GM19240 (cell line): ENCODE measurements at regions not wholly inside any gene's neighbourhood (a gene's known extent, or its start where the extent isn't known, plus 50 kb on each side); places are given as distances from the start of the nearest gene placed in this dataset.

Source experiments
- DNase-seq: peaks from one replicate; pipeline ENCODE4 v3.0.0; 2011; ENCODE audit warnings: low spot score; ENCODE audit not compliant: insufficient read length

DNA sequence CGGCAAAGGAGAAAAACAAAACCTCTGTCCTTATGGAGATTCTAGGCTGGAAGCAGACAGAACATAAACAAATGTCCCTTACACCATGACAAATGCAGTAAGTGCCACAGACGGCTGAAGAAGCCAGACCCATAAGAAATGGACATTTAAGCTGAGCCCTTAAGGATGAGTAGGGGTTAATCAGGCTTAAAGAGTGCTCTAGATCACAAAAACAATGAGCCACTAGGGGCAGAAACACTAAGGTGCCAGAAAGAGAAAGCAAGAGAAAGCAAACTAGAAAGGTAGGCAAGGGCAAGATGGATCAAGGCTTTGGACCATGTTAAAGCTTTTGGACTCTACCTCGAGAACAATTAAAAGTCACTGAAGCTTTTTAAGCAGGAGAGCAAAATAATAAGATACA lies 326.9 kb upstream of the WWC1 start:
- no peak for DNase-seq

DNA sequence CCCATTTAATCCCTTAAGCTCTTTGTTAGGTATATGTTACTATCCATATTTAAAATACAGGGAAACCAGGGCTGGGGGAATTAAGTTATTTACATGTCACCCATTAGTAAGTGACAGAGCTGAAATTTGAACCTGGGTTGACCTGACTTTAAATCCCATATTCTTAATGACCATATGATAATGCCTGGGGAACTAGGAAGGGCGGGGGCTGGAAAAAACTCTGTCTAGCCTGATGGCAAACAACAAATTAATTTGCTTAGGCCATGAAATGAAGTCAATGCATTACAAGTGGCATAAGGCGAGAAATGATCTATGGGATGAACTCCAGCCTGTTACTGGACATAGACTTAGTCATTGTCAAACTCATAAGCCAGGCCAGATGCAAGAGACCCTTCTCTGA lies 325.7 kb upstream of the WWC1 start:
- DNase-seq, result no peak

- DNase-seq, result no peak
Observed at GRCh38 chr5:167966979-167967378, 324.5 kb upstream of the WWC1 start.

DNA sequence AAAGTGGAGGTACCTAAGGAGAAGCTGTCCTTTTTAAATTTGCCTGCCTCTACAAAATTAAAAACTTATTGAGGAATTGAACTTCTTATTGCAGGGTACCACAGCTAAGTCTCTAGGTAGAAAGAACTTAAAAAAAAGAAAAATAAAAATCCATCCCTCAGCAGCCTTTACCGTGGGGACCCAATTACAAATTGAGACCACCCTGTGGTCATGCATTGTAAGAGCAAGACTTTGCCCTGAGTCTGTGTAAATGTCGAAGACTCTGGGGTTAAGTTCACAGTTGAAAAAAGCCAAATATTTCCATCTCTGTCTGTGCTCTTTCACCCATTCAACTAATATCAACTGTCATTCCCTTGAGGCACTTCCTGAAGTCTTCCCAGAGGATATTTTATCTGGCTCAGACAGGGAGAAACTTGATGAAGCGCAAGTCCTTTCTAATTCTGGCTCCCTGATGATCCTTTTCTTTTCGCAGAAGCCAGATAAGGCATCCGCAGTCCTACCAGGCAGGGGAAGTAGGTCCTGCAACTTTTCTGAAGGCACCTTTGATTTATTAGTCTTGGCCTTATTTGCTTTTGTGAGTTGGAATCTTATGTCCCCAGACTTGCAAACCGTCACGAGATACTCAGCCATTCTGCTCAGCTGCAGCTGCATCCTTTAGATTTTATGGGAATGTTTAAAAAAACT lies 323.8 kb upstream of the WWC1 start:
- no peak for DNase-seq

DNA sequence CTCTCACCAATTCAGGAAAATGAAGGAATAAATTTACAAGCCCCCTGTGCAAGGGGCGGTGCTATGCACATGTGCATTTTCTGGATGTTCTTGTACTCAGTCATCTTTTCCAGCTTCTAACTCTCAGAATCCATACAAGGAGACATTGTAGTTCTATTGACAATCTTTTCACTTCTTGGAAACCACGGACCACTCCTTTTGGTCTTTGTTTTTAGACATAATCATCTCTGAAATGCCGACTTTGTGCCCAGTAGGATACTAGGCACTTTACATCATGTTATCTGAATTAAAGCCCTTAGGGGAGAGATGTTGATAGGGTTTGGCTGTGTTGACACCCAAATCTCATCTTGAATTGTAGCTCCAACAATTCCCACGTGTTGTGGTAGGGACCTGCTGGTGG lies 322.6 kb upstream of the WWC1 start:
- DNase-seq, result no peak

DNA sequence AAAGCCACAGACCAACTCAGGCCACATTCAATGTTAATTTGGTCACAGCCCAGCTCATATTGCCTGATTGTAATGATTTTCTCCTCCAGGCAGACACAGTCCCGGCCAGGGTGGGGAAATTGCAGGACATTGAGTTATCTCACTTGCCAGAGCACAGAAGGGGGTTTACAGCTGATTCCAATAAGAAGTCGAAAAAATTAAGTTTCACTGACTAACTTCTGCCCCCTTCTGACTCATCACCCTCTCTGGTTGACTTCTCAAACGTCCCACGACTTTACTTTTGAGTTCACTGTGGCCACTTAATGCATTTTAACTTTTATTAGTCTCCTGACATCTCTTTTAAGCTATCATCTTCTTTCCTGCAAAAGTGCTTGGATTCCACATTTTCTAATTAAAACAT lies 321.4 kb upstream of the WWC1 start:
- no peak for DNase-seq

GRCh38 chr5:167971706-167972105 lies 319.7 kb upstream of the WWC1 start:
- no peak for DNase-seq

GRCh38 chr5:167973126-167973525 lies 318.3 kb upstream of the WWC1 start:
- DNase-seq, result no peak

- DNase-seq, result no peak
Observed at GRCh38 chr5:167984951-167985350, 306.5 kb upstream of the WWC1 start.

DNA sequence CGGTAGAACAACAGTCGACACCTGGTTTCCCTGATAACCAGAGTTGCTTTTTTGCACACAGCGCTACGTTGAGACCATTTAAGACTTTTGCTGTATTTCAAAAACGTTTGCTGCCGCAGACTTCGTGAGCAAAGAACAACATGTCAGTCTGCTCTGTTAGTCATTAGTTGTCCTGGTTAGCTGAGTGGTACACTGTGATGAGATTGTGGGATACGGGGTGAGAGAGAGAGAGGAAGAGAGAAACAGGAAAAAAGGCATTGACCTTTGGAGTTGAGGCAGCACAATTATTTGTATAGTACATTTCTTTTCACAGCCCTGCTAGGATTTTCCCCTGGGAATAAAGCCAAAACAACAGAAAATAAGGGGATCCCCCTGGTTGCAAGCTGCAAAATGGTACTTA lies 306.1 kb upstream of the WWC1 start:
- DNase-seq, result no peak

DNA sequence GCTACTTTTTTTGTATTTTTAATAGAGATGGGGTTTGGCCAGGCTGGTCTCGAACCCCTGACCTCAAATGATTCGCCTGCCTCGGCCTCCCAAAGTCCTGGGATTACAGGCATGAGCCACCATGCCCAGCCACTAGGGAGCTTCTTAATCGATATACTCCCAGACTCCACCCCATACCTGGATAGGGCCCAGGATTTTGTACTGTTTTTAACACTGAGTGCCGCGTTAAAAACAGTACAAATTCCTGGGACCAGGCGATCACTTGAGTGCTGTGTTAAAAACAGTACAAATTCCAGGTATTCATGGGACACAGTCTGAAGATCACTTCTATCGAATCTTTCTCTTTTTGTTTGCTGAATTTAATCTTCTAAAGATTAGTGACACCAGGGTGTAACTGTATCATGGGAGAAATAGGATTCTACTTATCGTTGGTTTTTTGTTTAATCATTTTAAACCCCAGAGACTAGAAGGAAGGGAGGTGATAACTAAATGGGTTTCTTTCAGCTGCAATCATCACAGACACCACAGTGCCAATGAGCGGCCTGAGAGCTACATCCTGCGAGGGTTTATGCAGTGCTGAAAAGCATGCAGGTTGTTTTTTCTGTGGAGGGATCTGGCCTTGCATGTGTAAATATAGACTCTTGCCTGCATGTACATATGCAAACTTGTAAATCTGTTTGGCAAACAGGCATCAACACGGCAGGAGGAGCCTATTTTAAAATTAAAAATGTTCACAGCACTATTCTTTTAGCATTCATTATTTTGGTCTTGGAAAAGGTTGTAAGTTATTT lies 303.8 kb upstream of the WWC1 start:
- no peak for DNase-seq

DNA sequence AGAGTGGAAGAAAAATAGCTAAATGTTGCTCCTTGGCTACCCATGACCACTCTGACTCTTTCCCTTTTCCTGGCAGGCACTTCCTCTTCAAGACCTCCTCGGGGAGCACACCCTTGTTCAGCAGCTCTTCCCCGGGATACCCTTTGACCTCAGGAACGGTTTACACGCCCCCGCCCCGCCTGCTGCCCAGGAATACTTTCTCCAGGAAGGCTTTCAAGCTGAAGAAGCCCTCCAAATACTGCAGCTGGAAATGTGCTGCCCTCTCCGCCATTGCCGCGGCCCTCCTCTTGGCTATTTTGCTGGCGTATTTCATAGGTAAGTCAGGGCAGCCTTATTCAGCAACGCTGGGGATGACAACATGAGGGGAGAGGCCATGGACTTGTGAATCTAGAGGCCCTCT lies 298.6 kb upstream of the WWC1 start:
- no peak for DNase-seq

DNA sequence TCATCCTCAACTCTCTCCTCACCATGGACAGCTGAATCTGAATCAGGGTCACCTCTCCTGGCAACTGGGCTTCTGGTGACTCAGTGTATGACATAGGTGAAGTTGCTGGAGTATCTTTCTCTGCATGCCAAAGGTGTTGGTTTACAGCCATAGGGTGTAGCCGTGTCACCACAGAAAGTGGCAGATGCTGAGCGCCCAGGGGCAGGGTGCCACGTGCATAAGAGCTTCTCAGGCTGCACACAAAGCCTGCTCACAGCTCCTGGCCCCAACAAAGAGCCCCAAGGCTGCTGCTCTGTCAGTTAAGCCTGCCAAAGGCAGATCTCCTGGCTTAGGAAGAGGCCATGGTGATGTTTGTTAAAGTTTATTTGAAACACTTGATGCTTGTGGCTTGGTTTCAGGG lies 297.7 kb upstream of the WWC1 start:
- no peak for DNase-seq

- DNase-seq, result no peak
Observed at GRCh38 chr5:167995844-167996425, 295.5 kb upstream of the WWC1 start.

- no peak for DNase-seq
Observed at GRCh38 chr5:167998148-167998767, 293.2 kb upstream of the WWC1 start.

GRCh38 chr5:167999182-167999581 lies 292.3 kb upstream of the WWC1 start:
- no peak for DNase-seq

DNA sequence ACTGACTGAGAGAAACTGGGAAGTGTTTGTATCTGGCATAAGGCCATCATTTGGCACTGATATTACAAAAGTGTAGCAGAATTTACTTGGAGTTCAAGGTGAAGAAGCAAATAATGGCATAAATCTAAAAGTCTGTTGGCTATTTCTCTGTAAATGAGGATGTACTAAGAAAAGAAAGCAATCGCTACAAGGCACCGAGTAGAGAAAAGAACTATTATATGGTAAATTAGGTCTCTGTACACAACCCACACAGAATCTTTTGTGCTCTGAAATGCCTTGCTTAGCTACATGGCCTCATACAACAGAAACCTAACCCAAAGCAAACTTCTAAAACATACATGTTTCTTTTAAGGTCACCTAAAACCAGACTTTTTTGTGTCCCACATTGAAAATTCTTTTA lies 290.1 kb upstream of the WWC1 start:
- no peak for DNase-seq

GRCh38 chr5:168002116-168002515 lies 289.3 kb upstream of the WWC1 start:
- no peak for DNase-seq

- DNase-seq, result no peak
Observed at GRCh38 chr5:168005093-168005492, 286.4 kb upstream of the WWC1 start.

GRCh38 chr5:168005936-168006335 lies 285.5 kb upstream of the WWC1 start:
- no peak for DNase-seq

- no peak for DNase-seq
Observed at GRCh38 chr5:168006456-168007130, 284.9 kb upstream of the WWC1 start.

DNA sequence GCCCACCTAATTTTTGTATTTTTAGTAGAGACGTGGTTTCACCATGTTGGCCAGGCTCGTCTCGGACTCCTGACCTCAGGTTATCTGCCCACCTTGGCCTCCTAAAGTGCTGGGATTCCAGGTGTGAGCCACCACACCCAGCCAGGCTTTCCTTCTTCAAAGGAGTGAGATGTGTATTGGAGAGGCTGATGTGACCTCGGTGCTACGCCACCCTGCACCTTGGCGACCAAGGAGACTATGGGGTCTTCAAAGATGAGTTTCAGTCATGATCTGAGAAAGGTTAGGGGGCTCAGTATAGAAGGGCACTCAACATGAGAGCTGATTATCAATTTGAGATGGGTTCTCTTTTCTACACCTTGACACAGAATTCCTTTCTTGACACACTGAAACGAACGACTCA lies 284.2 kb upstream of the WWC1 start:
- DNase-seq, result no peak
